Loucy (cell line): ENCODE measurements at regions not wholly inside any gene's neighbourhood (a gene's known extent, or its start where the extent isn't known, plus 50 kb on each side); places are given as distances from the start of the nearest gene placed in this dataset.

Experiments used
- H2AFZ ChIP-seq: fragments of 200-600 bp; sonication (generic); 2 replicates; pipeline ENCODE4 v1.6.0; 2016; ENCODE audit warnings: antibody characterized with exemption, mild to moderate bottlenecking, low read length, moderate library complexity
- H3F3A ChIP-seq: fragments of 200-600 bp; 2 replicates; pipeline ENCODE4 v1.6.0; 2016; ENCODE audit warnings: antibody characterized with exemption, low read depth, mild to moderate bottlenecking
- H3K27me3 ChIP-seq: fragments of 200-600 bp; sonication (generic); 2 replicates; pipeline ENCODE4 v1.6.1; 2014; ENCODE audit warnings: low read length, mild to moderate bottlenecking; ENCODE audit not compliant: insufficient read depth, poor library complexity, severe bottlenecking
- H3K36me3 ChIP-seq: fragments of 200-600 bp; sonication (generic); 2 replicates; pipeline ENCODE4 v1.6.1; 2016; ENCODE audit warnings: low read length; ENCODE audit not compliant: insufficient read depth
- H3K4me1 ChIP-seq: fragments of 200-600 bp; sonication (generic); 2 replicates; pipeline ENCODE4 v1.5.1; 2014; ENCODE audit warnings: low read length, mild to moderate bottlenecking; ENCODE audit not compliant: insufficient read depth, poor library complexity, severe bottlenecking
- H3K4me2 ChIP-seq: fragments of 200-600 bp; sonication (generic); 2 replicates; pipeline ENCODE4 v1.6.0; 2014; ENCODE audit warnings: antibody characterized with exemption, low read length, low read depth, mild to moderate bottlenecking; ENCODE audit not compliant: poor library complexity, severe bottlenecking
- H3K4me3 ChIP-seq: fragments of 200-600 bp; sonication (generic); 2 replicates; pipeline ENCODE4 v1.5.1; 2014; ENCODE audit warnings: low read length, mild to moderate bottlenecking, mixed read lengths; ENCODE audit not compliant: poor library complexity, severe bottlenecking
- H3K79me2 ChIP-seq: fragments of 200-600 bp; sonication (generic); 2 replicates; pipeline ENCODE4 v1.6.1; 2014; ENCODE audit warnings: low read length; ENCODE audit not compliant: insufficient read depth
- H3K9ac ChIP-seq: fragments of 200-600 bp; sonication (generic); 2 replicates; pipeline ENCODE4 v1.6.0; 2014; ENCODE audit warnings: mild to moderate bottlenecking, low read depth, low read length, moderate library complexity; ENCODE audit not compliant: poor library complexity, severe bottlenecking
- H3K9me2 ChIP-seq: fragments of 200-600 bp; sonication (generic); replicated peaks from 2 replicates; pipeline ENCODE4 v1.6.1; 2016; ENCODE audit warnings: low read depth, low read length, mixed read lengths
- H3K9me3 ChIP-seq: fragments of 200-600 bp; sonication (generic); 2 replicates; pipeline ENCODE4 v1.6.1; 2014; ENCODE audit warnings: mild to moderate bottlenecking, antibody characterized with exemption, low read length, low read depth; ENCODE audit not compliant: insufficient read depth
- H4K20me1 ChIP-seq: fragments of 200-600 bp; sonication (generic); 2 replicates; pipeline ENCODE4 v1.6.0; 2014; ENCODE audit warnings: antibody characterized with exemption, low read length, mild to moderate bottlenecking; ENCODE audit not compliant: insufficient read depth, poor library complexity, severe bottlenecking
- EZH2phosphoT487 ChIP-seq: fragments of 200-600 bp; IDR thresholded peaks from 2 replicates; pipeline ENCODE4 v1.6.1; 2018; ENCODE audit warnings: antibody characterized with exemption, mild to moderate bottlenecking, moderate library complexity, borderline replicate concordance
- TF ChIP-seq, protein P1 (sequence below): fragments of 200-600 bp; sonication (generic); conservative IDR thresholded peaks from 2 replicates; pipeline ENCODE4 v1.5.1; 2014; ENCODE audit warnings: mild to moderate bottlenecking, antibody characterized with exemption, low read length

DNA sequence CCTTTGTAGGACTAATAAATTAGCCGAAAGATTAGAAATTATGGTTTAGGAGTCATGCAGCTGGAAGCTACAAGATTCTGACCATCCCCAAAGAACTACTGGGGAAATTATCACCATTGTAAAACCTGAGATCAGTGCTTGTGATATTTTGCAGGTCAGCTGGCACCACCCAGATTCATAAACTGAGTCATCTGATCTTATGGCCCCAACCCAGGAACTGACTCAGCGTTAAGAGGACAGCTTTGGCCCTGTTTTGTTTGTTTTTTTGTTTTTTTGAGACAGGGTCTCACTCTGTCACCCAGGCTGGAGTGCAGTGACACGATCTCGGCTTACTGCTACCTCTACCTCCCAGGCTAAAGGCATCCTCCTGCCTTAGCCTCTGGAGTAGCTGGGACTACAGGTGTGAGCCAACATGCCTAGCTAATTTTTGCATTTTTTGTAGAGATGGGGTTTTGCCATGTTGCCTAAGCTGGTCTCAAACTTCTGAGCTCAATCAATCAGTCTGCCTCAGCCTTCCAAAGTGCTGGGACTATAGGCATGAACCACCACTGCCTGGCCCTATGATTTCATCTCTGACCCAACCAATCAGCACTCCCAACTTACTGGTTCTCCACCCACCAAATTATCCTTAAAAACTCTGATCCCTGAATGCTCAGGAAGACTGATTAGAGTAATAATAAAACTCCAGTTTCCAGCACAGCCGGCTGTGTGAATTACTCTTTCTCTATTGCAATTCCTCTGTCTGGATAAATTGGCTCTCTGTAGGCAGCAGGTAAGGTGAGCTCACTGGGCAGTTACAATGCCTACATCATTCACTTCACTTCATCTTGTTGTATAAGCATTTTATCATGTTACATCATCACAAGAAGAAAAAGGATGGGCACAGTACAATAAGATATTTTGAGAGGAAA is 79.4 kb upstream of the KSR1 start:
- Histone ChIP-seq H3F3A (no peaks in the 10 kb centered on the region), H3K79me2 (no peaks in the 10 kb centered on the region), H3K36me3 (no peaks in the 10 kb centered on the region), H3K9me2 (no peaks in the 10 kb centered on the region), H3K9ac (no peak overlapping the region), H2AFZ (no peak overlapping the region), H3K9me3 (no peaks in the 10 kb centered on the region), H3K4me2 (no peak overlapping the region), H3K4me3 (no peak overlapping the region), H4K20me1 (no peaks in the 10 kb centered on the region), H3K4me1 (peaks cover 4% of the 10 kb centered on the region), H3K27me3 (no peaks in the 10 kb centered on the region)
- TF ChIP-seq, protein P1, sequence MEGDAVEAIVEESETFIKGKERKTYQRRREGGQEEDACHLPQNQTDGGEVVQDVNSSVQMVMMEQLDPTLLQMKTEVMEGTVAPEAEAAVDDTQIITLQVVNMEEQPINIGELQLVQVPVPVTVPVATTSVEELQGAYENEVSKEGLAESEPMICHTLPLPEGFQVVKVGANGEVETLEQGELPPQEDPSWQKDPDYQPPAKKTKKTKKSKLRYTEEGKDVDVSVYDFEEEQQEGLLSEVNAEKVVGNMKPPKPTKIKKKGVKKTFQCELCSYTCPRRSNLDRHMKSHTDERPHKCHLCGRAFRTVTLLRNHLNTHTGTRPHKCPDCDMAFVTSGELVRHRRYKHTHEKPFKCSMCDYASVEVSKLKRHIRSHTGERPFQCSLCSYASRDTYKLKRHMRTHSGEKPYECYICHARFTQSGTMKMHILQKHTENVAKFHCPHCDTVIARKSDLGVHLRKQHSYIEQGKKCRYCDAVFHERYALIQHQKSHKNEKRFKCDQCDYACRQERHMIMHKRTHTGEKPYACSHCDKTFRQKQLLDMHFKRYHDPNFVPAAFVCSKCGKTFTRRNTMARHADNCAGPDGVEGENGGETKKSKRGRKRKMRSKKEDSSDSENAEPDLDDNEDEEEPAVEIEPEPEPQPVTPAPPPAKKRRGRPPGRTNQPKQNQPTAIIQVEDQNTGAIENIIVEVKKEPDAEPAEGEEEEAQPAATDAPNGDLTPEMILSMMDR: no peak
- no peak for TF ChIP-seq EZH2phosphoT487

DNA sequence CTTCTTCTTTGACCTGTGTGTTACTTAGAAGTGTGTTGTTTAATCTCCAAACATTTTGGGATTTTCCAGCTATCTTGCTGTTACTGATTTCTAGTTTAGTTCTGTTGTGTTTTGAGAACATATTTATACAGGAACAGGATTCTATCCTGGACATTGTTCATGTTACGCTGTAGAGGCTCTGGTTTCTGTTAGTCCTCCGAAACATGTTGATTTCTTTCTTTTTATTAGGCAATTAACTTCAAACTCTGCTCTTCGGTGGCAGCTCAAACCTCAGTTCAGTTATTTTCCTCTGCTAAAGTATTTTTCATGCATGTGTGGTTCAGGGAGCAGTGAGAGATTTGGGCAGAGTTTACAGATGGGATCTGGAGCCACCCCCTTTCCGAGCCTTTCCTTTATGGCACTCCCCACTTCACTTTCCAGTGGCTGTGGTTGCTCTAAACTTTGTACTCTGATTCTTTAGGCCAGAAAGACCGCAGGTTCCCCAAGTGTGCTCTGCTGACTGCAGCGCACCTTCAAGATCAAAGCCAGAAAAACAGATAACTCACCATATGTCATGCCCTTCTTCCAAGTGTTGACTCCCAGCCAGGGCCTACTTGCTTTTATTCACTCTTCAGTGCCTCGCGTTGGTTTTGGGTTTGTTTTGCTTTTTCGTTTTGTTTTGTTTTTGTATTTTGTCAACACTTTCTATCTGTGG is 77.6 kb upstream of the KSR1 start:
- no peak overlapping the region for H2AFZ ChIP-seq
- no peaks in the 10 kb centered on the region for H4K20me1 ChIP-seq

DNA sequence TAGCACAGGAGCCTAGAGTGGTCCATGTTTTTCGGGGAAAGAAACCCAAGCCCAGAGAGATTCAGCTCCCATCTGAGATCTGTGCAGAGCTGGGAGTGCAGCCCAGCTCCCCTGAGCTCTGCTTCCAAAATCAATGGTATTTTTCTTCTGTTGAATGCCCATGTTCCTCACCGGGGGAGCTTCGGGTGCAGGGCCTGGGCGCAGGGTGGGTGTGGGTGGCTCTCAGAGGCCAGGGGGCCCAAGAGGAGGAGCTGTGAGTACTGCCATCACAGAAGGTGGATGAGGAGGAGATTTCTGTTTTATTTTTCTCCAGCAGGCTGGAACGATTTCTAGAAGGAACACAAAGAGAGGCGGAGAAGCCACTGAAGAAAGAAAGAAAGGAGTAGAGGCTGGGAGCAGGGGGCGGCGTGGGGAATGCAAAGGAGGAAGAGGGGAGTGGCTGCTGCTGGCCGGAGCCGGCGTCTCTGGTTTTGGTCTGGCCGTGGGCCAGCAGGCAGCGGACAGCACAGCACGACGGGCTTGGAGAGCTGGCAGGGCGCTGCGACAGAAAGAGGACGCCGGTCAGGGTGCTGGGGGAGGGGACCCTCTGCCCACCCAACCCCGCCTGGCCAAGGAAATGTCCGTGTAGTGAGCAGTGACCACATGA is 76.2 kb upstream of the KSR1 start:
- Histone ChIP-seq H3K4me2 (no peak overlapping the region), H3K4me1 (peaks cover 4% of the 10 kb centered on the region), H3K79me2 (no peaks in the 10 kb centered on the region), H3K9me3 (no peaks in the 10 kb centered on the region), H4K20me1 (no peaks in the 10 kb centered on the region), H3K9me2 (no peaks in the 10 kb centered on the region), H3K36me3 (no peaks in the 10 kb centered on the region), H2AFZ (no peak overlapping the region), H3F3A (no peaks in the 10 kb centered on the region), H3K4me3 (no peak overlapping the region), H3K27me3 (no peaks in the 10 kb centered on the region), H3K9ac (no peak overlapping the region)
- TF ChIP-seq, protein P1: no peak
- TF ChIP-seq EZH2phosphoT487: no peak

More for the DNA sequence above, 77.6 kb upstream of the KSR1 start:
- H3K4me2 ChIP-seq: no peak overlapping the region
- no peaks in the 10 kb centered on the region for H3F3A ChIP-seq
- H3K9me2 ChIP-seq: no peaks in the 10 kb centered on the region
- TF ChIP-seq, protein P1: no peak
- TF ChIP-seq EZH2phosphoT487: no peak
- no peak overlapping the region for H3K9ac ChIP-seq
- no peaks in the 10 kb centered on the region for H3K27me3 ChIP-seq
- no peaks in the 10 kb centered on the region for H3K9me3 ChIP-seq
- no peaks in the 10 kb centered on the region for H3K79me2 ChIP-seq
- no peaks in the 10 kb centered on the region for H3K36me3 ChIP-seq
- peaks cover 4% of the 10 kb centered on the region for H3K4me1 ChIP-seq
- H3K4me3 ChIP-seq: no peak overlapping the region
